ENCODE measurements at regions not wholly inside any gene's neighbourhood (a gene's known extent, or its start where the extent isn't known, plus 50 kb on each side); places are given as distances from the start of the nearest gene placed in this dataset.

- no peak overlapping the region for H3K27ac ChIP-seq
- H3K9me3 ChIP-seq, result no peaks in the 10 kb centered on the region
- no peak overlapping the region for H3K4me3 ChIP-seq
- no peaks in the 10 kb centered on the region for H3K4me1 ChIP-seq
- DNase-seq (ENCODE audit: low spot score in 2 of 2), result no peak
- WGBS, result 89% methylated on average over 6 of the region's 6 CpGs
- H3K27me3 ChIP-seq, result no peaks in the 10 kb centered on the region
- no peaks in the 10 kb centered on the region for H3K36me3 ChIP-seq
- no peak for TF ChIP-seq POLR2A (IDR thresholded peaks at IDR 0.05)
- TF ChIP-seq CTCF (IDR thresholded peaks at IDR 0.05), result no peak
- TF ChIP-seq POLR2AphosphoS5 (IDR thresholded peaks at IDR 0.05), result no peak
- TF ChIP-seq EP300 (IDR thresholded peaks at IDR 0.05), result no peak
Observed at GRCh38 chr10:2094171-2094570, 356.8 kb upstream of the ADARB2 start.

GRCh38 chr10:2083591-2083990 is 346.3 kb upstream of the ADARB2 start:
- TF ChIP-seq POLR2AphosphoS5 (IDR thresholded peaks at IDR 0.05) (no peak), EP300 (IDR thresholded peaks at IDR 0.05) (no peak), CTCF (IDR thresholded peaks at IDR 0.05) (no peak), POLR2A (IDR thresholded peaks at IDR 0.05) (no peak)
- 55% methylated on average over 16 of the region's 16 CpGs for WGBS
- H3K4me3 ChIP-seq, result no peak overlapping the region

GRCh38 chr10:2081501-2081900 is 344.2 kb upstream of the ADARB2 start:
- no peak for DNase-seq (ENCODE audit: low spot score in 2 of 2)
- Histone ChIP-seq H3K4me1 (no peaks in the 10 kb centered on the region), H3K36me3 (no peaks in the 10 kb centered on the region), H3K27me3 (peaks cover 6% of the 10 kb centered on the region), H3K9me3 (peaks cover 4% of the 10 kb centered on the region), H3K4me3 (no peak overlapping the region), H3K27ac (no peak overlapping the region)
- 51% methylated on average over 3 of the region's 3 CpGs for whole genome bisulfite sequencing
- no peak for TF ChIP-seq EP300 (IDR thresholded peaks at IDR 0.05)

More at GRCh38 chr10:2083591-2083990, 346.3 kb upstream of the ADARB2 start:
- Histone ChIP-seq H3K27me3 (peaks cover 6% of the 10 kb centered on the region), H3K36me3 (no peaks in the 10 kb centered on the region), H3K9me3 (peaks cover 4% of the 10 kb centered on the region), H3K27ac (no peak overlapping the region), H3K4me1 (no peaks in the 10 kb centered on the region)
- no peak for DNase-seq (ENCODE audit: low spot score in 2 of 2)

- Histone ChIP-seq H3K4me3 (no peak overlapping the region), H3K36me3 (no peaks in the 10 kb centered on the region), H3K4me1 (no peaks in the 10 kb centered on the region), H3K27me3 (peaks cover 6% of the 10 kb centered on the region), H3K27ac (no peak overlapping the region), H3K9me3 (peaks cover 4% of the 10 kb centered on the region)
- DNase-seq (ENCODE audit: low spot score in 2 of 2), result no peak
- WGBS, result 59% methylated on average over 4 of the region's 4 CpGs
- TF ChIP-seq POLR2AphosphoS5 (IDR thresholded peaks at IDR 0.05) (no peak), CTCF (IDR thresholded peaks at IDR 0.05) (no peak)
Observed at GRCh38 chr10:2079603-2080078, 342.3 kb upstream of the ADARB2 start.

GRCh38 chr10:2077231-2077630 is 339.9 kb upstream of the ADARB2 start:
- WGBS, result 80% methylated on average over 5 of the region's 5 CpGs
- Histone ChIP-seq H3K9me3 (no peaks in the 10 kb centered on the region), H3K27me3 (no peaks in the 10 kb centered on the region)

More at GRCh38 chr10:2077231-2077630, 339.9 kb upstream of the ADARB2 start:
- TF ChIP-seq EP300 (IDR thresholded peaks at IDR 0.05) (no peak), CTCF (IDR thresholded peaks at IDR 0.05) (no peak), POLR2A (IDR thresholded peaks at IDR 0.05) (no peak), POLR2AphosphoS5 (IDR thresholded peaks at IDR 0.05) (no peak)
- Histone ChIP-seq H3K4me3 (no peak overlapping the region), H3K36me3 (no peaks in the 10 kb centered on the region), H3K27ac (no peak overlapping the region), H3K4me1 (no peaks in the 10 kb centered on the region)
- no peak for DNase-seq (ENCODE audit: low spot score in 2 of 2)

All from suprapubic skin (tissue), 4 donors.